ENCODE measurements at regions not wholly inside any gene's neighbourhood (a gene's known extent, or its start where the extent isn't known, plus 50 kb on each side); places are given as distances from the start of the nearest gene placed in this dataset.
A peak's percentile ranks its signal among the peaks of the same experiment; 100 is the strongest.

GRCh38 chr19:13579388-13580060 is 73.2 kb upstream of the CACNA1A start:
- no peak overlapping the region for H3K4me2 ChIP-seq (ENCODE audit: low read length)
- no peak overlapping the region for H3K27ac ChIP-seq (ENCODE audit: low read depth, low read length)
- no peak overlapping the region for H3K9ac ChIP-seq (ENCODE audit: low read length)
- no peak overlapping the region for H3K4me3 ChIP-seq (replicated peaks in 1 of 2; ENCODE audit: low read depth in 1 of 2, low read length in 2 of 2)
- ChIA-PET RAD21 (ENCODE audit: low non-redundant PET in 1 of 2, low total read pairs in 2 of 2, uncharacterized antibody in 2 of 2, unreplicated experiment in 2 of 2) (no interaction called here), POLR2A (interaction anchor here (0.5 kb wide), 1 partner anchor 25 kb away, joined by 3 read pairs; no protein-coding TSS in a partner anchor), CTCF (interaction anchor here (0.7 to 3.7 kb wide), 5 partner anchors 9 to 896 kb away, joined by 3 to 18 read pairs (median 3); no protein-coding TSS in a partner anchor)
- no peaks in the 10 kb centered on the region for H3K79me2 ChIP-seq (ENCODE audit: insufficient read depth, low read length)
- H2AFZ ChIP-seq (ENCODE audit: low read depth, low read length, poor library complexity, severe bottlenecking): no peak overlapping the region
- peaks cover 15 to 21% of the 10 kb centered on the region in 2 experiments; a peak in 3 of 4 replicates for H3K9me3 ChIP-seq (ENCODE audit: control insufficient read depth in 1 of 2, insufficient read depth in 1 of 2, low read depth in 1 of 2, low read length in 2 of 2)
- H3K9me2 ChIP-seq (ENCODE audit: insufficient read depth): no peaks in the 10 kb centered on the region
- intact Hi-C loops (cut with micrococcal nuclease): no loop called here
- H3K27me3 ChIP-seq (ENCODE audit: insufficient read depth, low read length): no peaks in the 10 kb centered on the region
- no peak for DNase-seq (ENCODE audit: low read depth, low spot score)
- BruUV-seq (replicated peaks): no TSS peak
- H3K36me3 ChIP-seq (ENCODE audit: control insufficient read depth in 1 of 2, insufficient read depth in 2 of 2, low read length in 2 of 2): no peaks in the 10 kb centered on the region
- H4K20me1 ChIP-seq (ENCODE audit: insufficient read depth): no peaks in the 10 kb centered on the region
- TF ChIP-seq CTCF (IDR thresholded peaks at IDR 0.05 in 2 of 3, conservative IDR thresholded peaks at IDR 0.05 in 1 of 3; ENCODE audit: borderline replicate concordance in 1 of 3, insufficient read depth in 1 of 3, low read depth in 2 of 3, low read length in 2 of 3) (peak in 1 of 3 experiments; percentile 47; a peak in 2 of 6 replicates), ZFX (IDR thresholded peaks at IDR 0.05) (no peak)
- peaks cover 0 to 6% of the 10 kb centered on the region in 2 experiments; a peak in 1 of 4 replicates for H3K4me1 ChIP-seq (ENCODE audit: control insufficient read depth in 1 of 2, insufficient read depth in 2 of 2, low read length in 2 of 2)
- no peak for ATAC-seq

- Histone ChIP-seq H3K9ac (ENCODE audit: low read length) (no peak overlapping the region), H3K4me2 (ENCODE audit: low read length) (no peak overlapping the region), H4K20me1 (ENCODE audit: insufficient read depth) (no peaks in the 10 kb centered on the region), H3K36me3 (ENCODE audit: control insufficient read depth in 1 of 2, insufficient read depth in 2 of 2, low read length in 2 of 2) (no peaks in the 10 kb centered on the region), H3K4me1 (ENCODE audit: control insufficient read depth in 1 of 2, insufficient read depth in 2 of 2, low read length in 2 of 2) (peaks cover 0 to 6% of the 10 kb centered on the region in 2 experiments; a peak in 1 of 4 replicates), H2AFZ (ENCODE audit: low read depth, low read length, poor library complexity, severe bottlenecking) (no peak overlapping the region), H3K79me2 (ENCODE audit: insufficient read depth, low read length) (no peaks in the 10 kb centered on the region), H3K9me3 (ENCODE audit: control insufficient read depth in 1 of 2, insufficient read depth in 1 of 2, low read depth in 1 of 2, low read length in 2 of 2) (peaks cover 15 to 21% of the 10 kb centered on the region in 2 experiments; a peak in 3 of 4 replicates), H3K27me3 (ENCODE audit: insufficient read depth, low read length) (no peaks in the 10 kb centered on the region), H3K4me3 (replicated peaks in 1 of 2; ENCODE audit: low read depth in 1 of 2, low read length in 2 of 2) (no peak overlapping the region), H3K27ac (ENCODE audit: low read depth, low read length) (no peak overlapping the region), H3K9me2 (ENCODE audit: insufficient read depth) (no peaks in the 10 kb centered on the region)
- BruUV-seq (replicated peaks): no TSS peak
- ChIA-PET CTCF (interaction anchor here (3.7 to 5.1 kb wide), 2 partner anchors 13 to 299 kb away, joined by 18 to 56 read pairs; no protein-coding TSS in a partner anchor), POLR2A (no interaction called here), RAD21 (ENCODE audit: low non-redundant PET in 1 of 2, low total read pairs in 2 of 2, uncharacterized antibody in 2 of 2, unreplicated experiment in 2 of 2) (no interaction called here)
- no peak for DNase-seq (ENCODE audit: low read depth, low spot score)
- intact Hi-C loops (cut with micrococcal nuclease): no loop called here
- TF ChIP-seq POLR2AphosphoS5 (IDR thresholded peaks at IDR 0.05; ENCODE audit: low read depth, low read length) (no peak), CBX3 (IDR thresholded peaks at IDR 0.05; ENCODE audit: low read depth) (0 out of 2 replicates have a peak, but pooled peaks have one; percentile 19), CTCF (IDR thresholded peaks at IDR 0.05 in 2 of 3, conservative IDR thresholded peaks at IDR 0.05 in 1 of 3; ENCODE audit: borderline replicate concordance in 1 of 3, insufficient read depth in 1 of 3, low read depth in 2 of 3, low read length in 2 of 3) (no peak), ZNF274 (IDR thresholded peaks at IDR 0.05; ENCODE audit: low read depth, low read length) (no peak), ELF1 (IDR thresholded peaks at IDR 0.05; ENCODE audit: borderline replicate concordance, low read depth) (no peak), SP1 (IDR thresholded peaks at IDR 0.05; ENCODE audit: low read depth) (no peak), ATF3 (IDR thresholded peaks at IDR 0.05) (no peak)
- ATAC-seq: no peak
Observed at GRCh38 chr19:13576726-13577125, 70.4 kb upstream of the CACNA1A start.
